Transverse colon (tissue), 4 donors: ENCODE measurements at regions not wholly inside any gene's neighbourhood (a gene's known extent, or its start where the extent isn't known, plus 50 kb on each side); places are given as distances from the start of the nearest gene placed in this dataset.
"Not testable (repeated sequence)": the region's sequence is repeated elsewhere in the genome, so short reads cannot be mapped to it uniquely, and the experiment has no call there.

Experiments used
- DNase-seq: peaks from one replicate; pipeline ENCODE4 v3.0.0-alpha.2; 2019
- H3K27ac ChIP-seq, 4 donors: fragments of 200-600 bp; sonication (generic); 2 replicates each; pipeline ENCODE4 v1.5.1; 2016 to 2018; ENCODE audit warnings: inconsistent platforms in 4 of 4
- H3K27me3 ChIP-seq: fragments of 200-600 bp; sonication (generic); 2 replicates; pipeline ENCODE4 v1.5.1; 2017; ENCODE audit warnings: inconsistent platforms
- H3K36me3 ChIP-seq, 4 donors: fragments of 200-600 bp; sonication (generic); 2 replicates each; pipeline ENCODE4 v1.5.1; 2017 to 2019; ENCODE audit warnings: inconsistent platforms in 4 of 4
- H3K4me1 ChIP-seq, 4 donors: fragments of 200-600 bp; sonication (generic); 2 replicates each; pipeline ENCODE4 v1.5.1; 2017 to 2020; ENCODE audit warnings: inconsistent platforms in 4 of 4
- H3K4me3 ChIP-seq, 4 donors: fragments of 200-600 bp; sonication (generic); 1 replicate in 1 of 4; 2 replicates in 3 of 4; pipeline versions ENCODE4 v1.5.1 to v1.6.1; 2017 to 2019; ENCODE audit warnings: inconsistent platforms in 4 of 4
- H3K9me3 ChIP-seq, 2 donors: fragments of 200-600 bp; sonication (generic); 2 replicates each; pipeline ENCODE4 v1.5.1; 2017 to 2019; ENCODE audit warnings: inconsistent platforms in 2 of 2
- EP300 ChIP-seq: sonication (generic); formaldehyde crosslinking; IDR thresholded peaks from one replicate; pipeline ENCODE4 v1.6.1; 2017; ENCODE audit warnings: antibody characterized with exemption, low read depth
- POLR2A ChIP-seq: fragments of 450-650 bp; IDR thresholded peaks from one replicate; pipeline ENCODE4 v1.6.1; 2016; ENCODE audit warnings: antibody characterized with exemption, mild to moderate bottlenecking, moderate library complexity
- POLR2AphosphoS5 ChIP-seq, 3 donors: sonication (generic); formaldehyde crosslinking; IDR thresholded peaks; one replicate each; pipeline ENCODE4 v1.6.1; 2016; ENCODE audit warnings: antibody characterized with exemption in 3 of 3
- WGBS, 2 donors: methylation state at CpG; one replicate each; pipeline ENCODE4 v1.1.5; 2018; ENCODE audit warnings: low coverage in 1 of 2; 5-methylcytosine and 5-hydroxymethylcytosine counted together
- in situ Hi-C, 4 donors: fragments of 200-750 bp; cut with MboI; loops; one replicate each; pipeline versions ENCODE4 v1.15.0 to v1.15.1; 2017; ENCODE audit warnings: low sequenced_read_pairs in 3 of 4, low pct_ligation_motif_present in 1 of 4, low pct_unique_long_range_greater_than_20kb in 1 of 4
- intact Hi-C: fragments of 100-400 bp; cut with DNase I; formaldehyde crosslinking; loops from one replicate; pipeline ENCODE4 v1.15.1; 2023; ENCODE audit warnings: low total_unique reads
- TF ChIP-seq, protein P1 (sequence below), 5 experiments: fragments of 200-600 bp in 3 of 5; fragments of 450-650 bp in 2 of 5; sonication (generic) in 3 of 5; IDR thresholded peaks; 1 replicate in 2 of 5; 2 replicates in 3 of 5; pipeline ENCODE4 v1.5.1; 2016 to 2017; ENCODE audit warnings: antibody characterized with exemption in 5 of 5, inconsistent platforms in 3 of 5, mild to moderate bottlenecking in 2 of 5, moderate library complexity in 1 of 5

DNA sequence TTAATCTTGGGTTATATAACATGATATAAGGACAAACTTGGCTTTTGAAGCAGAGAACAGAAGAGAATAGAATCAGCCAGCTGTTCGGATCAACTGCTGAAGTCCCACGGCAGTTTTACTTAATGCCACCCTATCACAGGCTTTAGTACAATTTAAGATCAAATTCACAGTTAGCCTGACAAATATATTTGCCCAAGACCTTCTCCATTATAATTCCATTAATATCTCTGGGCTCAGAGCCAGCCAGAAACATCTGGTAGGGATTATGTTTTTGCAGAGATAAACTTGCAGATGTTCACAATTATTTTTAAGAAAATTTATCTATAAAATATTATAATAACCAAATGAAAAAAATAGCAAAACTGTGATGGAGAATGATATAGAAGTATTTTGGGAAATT is 381.4 kb downstream of the RAD51AP2 start:
- WGBS, 2 donors, result 60 to 71% methylated on average over 2 of the region's 2 CpGs
- Histone ChIP-seq H3K4me1 (no peaks in the 10 kb centered on the region), H3K27me3 (no peaks in the 10 kb centered on the region), H3K9me3 (no peaks in the 10 kb centered on the region), H3K36me3 (no peaks in the 10 kb centered on the region), H3K27ac (no peak overlapping the region), H3K4me3 (no peak overlapping the region)
- in situ Hi-C loops, result no loop called here
- DNase-seq, result no peak
- TF ChIP-seq POLR2AphosphoS5 (IDR thresholded peaks at IDR 0.05), result no peak
- TF ChIP-seq, protein P1, sequence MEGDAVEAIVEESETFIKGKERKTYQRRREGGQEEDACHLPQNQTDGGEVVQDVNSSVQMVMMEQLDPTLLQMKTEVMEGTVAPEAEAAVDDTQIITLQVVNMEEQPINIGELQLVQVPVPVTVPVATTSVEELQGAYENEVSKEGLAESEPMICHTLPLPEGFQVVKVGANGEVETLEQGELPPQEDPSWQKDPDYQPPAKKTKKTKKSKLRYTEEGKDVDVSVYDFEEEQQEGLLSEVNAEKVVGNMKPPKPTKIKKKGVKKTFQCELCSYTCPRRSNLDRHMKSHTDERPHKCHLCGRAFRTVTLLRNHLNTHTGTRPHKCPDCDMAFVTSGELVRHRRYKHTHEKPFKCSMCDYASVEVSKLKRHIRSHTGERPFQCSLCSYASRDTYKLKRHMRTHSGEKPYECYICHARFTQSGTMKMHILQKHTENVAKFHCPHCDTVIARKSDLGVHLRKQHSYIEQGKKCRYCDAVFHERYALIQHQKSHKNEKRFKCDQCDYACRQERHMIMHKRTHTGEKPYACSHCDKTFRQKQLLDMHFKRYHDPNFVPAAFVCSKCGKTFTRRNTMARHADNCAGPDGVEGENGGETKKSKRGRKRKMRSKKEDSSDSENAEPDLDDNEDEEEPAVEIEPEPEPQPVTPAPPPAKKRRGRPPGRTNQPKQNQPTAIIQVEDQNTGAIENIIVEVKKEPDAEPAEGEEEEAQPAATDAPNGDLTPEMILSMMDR (IDR thresholded peaks at IDR 0.05), result no peak
- no peak for TF ChIP-seq EP300
- no peak for TF ChIP-seq POLR2A
- intact Hi-C loops, result no loop called here

DNA sequence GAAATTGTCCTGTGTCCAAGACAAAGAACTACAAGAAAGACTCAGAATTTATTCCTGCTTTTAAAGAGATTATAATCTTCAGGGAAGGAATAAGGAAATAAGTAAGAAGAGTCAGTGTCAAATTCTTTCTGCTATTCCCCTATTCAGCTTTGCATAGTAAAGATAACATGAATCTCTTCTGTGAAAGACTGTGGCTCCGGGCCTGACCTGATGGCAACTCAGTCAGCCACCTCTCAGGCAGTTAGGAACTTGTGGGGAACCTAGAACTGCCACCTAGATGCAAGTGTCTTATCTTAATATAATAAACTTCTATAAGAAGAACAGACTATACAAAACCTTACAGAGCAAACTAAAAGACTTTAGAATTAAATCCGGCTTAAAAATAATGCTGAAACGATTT is 382.0 kb downstream of the RAD51AP2 start:
- no peaks in the 10 kb centered on the region for H3K36me3 ChIP-seq
- no peak overlapping the region for H3K4me3 ChIP-seq
- in situ Hi-C loops, result no loop called here
- no peaks in the 10 kb centered on the region for H3K9me3 ChIP-seq
- no peaks in the 10 kb centered on the region for H3K27me3 ChIP-seq
- no peak overlapping the region for H3K27ac ChIP-seq
- 56 to 83% methylated on average over 2 to 3 of the region's 3 CpGs for WGBS, 2 donors
- H3K4me1 ChIP-seq, result no peaks in the 10 kb centered on the region
- intact Hi-C loops, result no loop called here
- TF ChIP-seq EP300 (no peak), POLR2A (no peak), POLR2AphosphoS5 (IDR thresholded peaks at IDR 0.05) (no peak)
- TF ChIP-seq, protein P1 (IDR thresholded peaks at IDR 0.05), result no peak
- DNase-seq, result no peak

DNA sequence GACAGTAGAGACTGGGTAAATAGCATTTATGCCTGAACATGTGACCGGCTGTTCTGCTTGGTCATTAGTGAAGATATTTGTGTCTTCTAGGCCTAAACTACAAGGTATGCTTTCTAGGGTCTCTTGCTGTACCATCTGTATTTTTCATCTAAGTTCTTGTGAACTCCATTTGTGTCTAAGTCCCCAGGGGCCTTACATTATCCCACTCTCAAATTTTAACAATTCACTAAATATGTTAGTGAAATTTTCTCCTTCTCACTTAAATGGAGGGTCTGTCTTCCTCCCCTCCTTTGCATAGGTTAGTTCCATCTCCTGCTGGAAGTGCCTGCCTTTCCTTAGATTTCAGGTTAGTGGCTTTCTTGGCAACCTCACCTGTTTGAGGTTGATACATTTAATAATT is 382.6 kb downstream of the RAD51AP2 start:
- no peak for DNase-seq
- 83 to 92% methylated on average over 1 of the region's 1 CpG for whole genome bisulfite sequencing, 2 donors
- Histone ChIP-seq H3K4me3 (no peak overlapping the region), H3K36me3 (no peaks in the 10 kb centered on the region), H3K9me3 (no peaks in the 10 kb centered on the region), H3K27me3 (no peaks in the 10 kb centered on the region), H3K4me1 (no peaks in the 10 kb centered on the region), H3K27ac (no peak overlapping the region)
- TF ChIP-seq, protein P1 (IDR thresholded peaks at IDR 0.05), result no peak
- TF ChIP-seq EP300 (no peak), POLR2A (no peak), POLR2AphosphoS5 (IDR thresholded peaks at IDR 0.05) (no peak)
- in situ Hi-C loops, result no loop called here
- intact Hi-C loops, result no loop called here

DNA sequence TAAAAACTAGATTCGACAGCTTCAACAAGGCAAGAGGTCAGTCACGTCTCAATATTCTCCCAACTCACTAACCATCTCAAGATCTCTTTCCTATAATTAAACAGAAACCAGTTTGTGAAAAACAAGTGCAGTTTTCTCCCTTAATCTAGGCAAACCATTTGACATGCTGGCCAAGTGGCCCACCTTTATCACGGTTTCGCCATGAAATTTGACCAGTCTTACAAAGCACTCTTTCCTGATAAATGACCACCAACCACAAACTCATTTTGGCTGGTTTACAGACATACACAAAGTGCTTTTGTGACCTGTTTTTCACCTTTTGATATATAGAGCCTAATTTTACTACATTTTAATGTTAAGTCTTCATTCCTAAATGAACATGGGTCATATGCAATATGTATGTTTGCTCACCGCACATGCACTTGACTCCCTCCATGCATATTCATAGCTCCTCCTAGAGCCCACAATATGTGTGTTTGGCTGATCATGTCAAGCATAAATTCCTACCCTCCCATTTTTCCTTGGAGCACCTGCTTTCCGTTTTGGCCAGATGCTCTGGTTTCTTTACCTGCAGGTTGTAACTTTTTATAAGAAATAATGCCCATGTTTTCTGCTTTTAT is 385.1 kb downstream of the RAD51AP2 start:
- H3K27me3 ChIP-seq, result no peaks in the 10 kb centered on the region
- in situ Hi-C loops (no loop called here), intact Hi-C loops (no loop called here)
- no peaks in the 10 kb centered on the region for H3K4me1 ChIP-seq
- H3K4me3 ChIP-seq, result no peak overlapping the region
- WGBS, 2 donors, result 77 to 82% methylated on average over 6 of the region's 6 CpGs
- no peaks in the 10 kb centered on the region for H3K36me3 ChIP-seq
- TF ChIP-seq EP300 (no peak), POLR2AphosphoS5 (IDR thresholded peaks at IDR 0.05) (no peak), POLR2A (no peak)
- TF ChIP-seq, protein P1 (IDR thresholded peaks at IDR 0.05), result no peak
- DNase-seq, result no peak
- no peak overlapping the region for H3K27ac ChIP-seq
- no peaks in the 10 kb centered on the region for H3K9me3 ChIP-seq

DNA sequence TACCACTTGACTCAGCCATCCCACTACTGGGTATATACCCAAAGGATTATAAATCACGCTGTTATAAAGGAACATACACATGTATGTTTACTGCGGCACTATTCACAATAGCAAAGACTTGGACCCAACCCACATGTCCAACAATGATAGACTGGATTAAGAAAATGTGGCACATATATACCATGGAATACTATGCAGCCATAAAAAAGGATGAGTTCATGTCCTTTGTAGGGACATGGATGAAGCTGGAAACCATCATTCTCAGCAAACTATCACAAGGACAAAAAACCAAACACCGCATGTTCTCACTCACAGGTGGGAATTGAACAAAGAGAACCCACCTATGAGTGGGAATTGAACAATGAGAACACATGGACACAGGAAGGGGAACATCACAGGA is 387.6 kb downstream of the RAD51AP2 start:
- DNase-seq, in situ Hi-C loops, H3K9me3 ChIP-seq, H3K27ac ChIP-seq, intact Hi-C loops, H3K36me3 ChIP-seq, H3K4me3 ChIP-seq, H3K27me3 ChIP-seq, H3K4me1 ChIP-seq: not testable (repeated sequence)
- 81 to 98% methylated on average over 3 of the region's 3 CpGs for WGBS, 2 donors
